ENCODE measurements at regions not wholly inside any gene's neighbourhood (a gene's known extent, or its start where the extent isn't known, plus 50 kb on each side); places are given as distances from the start of the nearest gene placed in this dataset.
"Not testable (repeated sequence)": the region's sequence is repeated elsewhere in the genome, so short reads cannot be mapped to it uniquely, and the experiment has no call there.

DNA sequence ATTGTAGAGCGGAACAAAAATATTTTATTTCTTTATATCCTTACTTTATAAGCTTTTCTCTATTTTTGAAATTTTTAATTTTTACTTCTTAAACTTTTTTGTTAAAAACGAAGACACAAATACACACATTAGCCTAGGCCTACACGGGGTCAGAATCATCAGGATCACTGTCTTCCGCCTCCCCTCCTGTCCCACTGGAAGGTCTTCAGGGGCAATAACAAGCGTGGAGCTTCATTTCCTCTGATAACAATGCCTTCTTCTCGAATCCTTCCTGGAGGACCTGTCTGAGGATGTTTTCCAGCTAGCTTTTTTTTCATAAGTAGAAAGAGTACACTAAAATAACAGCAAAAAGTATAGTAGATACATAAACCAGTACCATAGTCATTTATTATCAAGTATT lies 77.7 kb upstream of the DGKG start:
- TF ChIP-seq, protein P1, sequence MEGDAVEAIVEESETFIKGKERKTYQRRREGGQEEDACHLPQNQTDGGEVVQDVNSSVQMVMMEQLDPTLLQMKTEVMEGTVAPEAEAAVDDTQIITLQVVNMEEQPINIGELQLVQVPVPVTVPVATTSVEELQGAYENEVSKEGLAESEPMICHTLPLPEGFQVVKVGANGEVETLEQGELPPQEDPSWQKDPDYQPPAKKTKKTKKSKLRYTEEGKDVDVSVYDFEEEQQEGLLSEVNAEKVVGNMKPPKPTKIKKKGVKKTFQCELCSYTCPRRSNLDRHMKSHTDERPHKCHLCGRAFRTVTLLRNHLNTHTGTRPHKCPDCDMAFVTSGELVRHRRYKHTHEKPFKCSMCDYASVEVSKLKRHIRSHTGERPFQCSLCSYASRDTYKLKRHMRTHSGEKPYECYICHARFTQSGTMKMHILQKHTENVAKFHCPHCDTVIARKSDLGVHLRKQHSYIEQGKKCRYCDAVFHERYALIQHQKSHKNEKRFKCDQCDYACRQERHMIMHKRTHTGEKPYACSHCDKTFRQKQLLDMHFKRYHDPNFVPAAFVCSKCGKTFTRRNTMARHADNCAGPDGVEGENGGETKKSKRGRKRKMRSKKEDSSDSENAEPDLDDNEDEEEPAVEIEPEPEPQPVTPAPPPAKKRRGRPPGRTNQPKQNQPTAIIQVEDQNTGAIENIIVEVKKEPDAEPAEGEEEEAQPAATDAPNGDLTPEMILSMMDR (IDR thresholded peaks at IDR 0.05; ENCODE audit: insufficient read depth, low read depth, low read length), result no peak
- DNase-seq (ENCODE audit: low read depth), result no peak
- Histone ChIP-seq H3K4me3 (ENCODE audit: low read depth, low read length) (no peak overlapping the region), H3K36me3 (ENCODE audit: control insufficient read depth, insufficient read depth, low read length) (no peaks in the 10 kb centered on the region), H3K27me3 (ENCODE audit: control insufficient read depth, insufficient read depth, low read length) (no peaks in the 10 kb centered on the region)
- POLR2A ChIA-PET, result no interaction called here
- CTCF ChIA-PET, result no interaction called here

DNA sequence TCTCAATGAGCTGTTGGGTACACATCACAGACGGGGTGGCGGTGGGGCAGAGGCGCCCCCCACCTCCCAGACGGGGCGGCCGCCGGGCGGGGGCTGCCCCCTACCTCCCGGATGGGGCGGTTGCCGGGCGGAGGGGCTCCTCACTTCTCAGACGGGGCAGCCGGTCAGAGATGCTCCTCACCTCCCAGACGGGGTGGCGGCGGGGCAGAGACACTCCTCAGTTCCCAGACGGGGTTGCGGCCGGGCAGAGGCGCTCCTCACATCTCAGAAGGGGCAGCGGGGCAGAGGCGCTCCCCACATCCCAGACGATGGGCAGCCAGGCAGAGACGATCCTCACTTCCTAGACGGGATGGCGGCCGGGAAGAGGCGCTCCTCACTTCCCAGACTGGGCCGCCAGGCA lies 73.3 kb upstream of the DGKG start:
- H3K36me3 ChIP-seq (ENCODE audit: control insufficient read depth, insufficient read depth, low read length); CTCF ChIA-PET; H3K4me3 ChIP-seq (ENCODE audit: low read depth, low read length); DNase-seq (ENCODE audit: low read depth); POLR2A ChIA-PET; H3K27me3 ChIP-seq (ENCODE audit: control insufficient read depth, insufficient read depth, low read length): not testable (repeated sequence)

DNA sequence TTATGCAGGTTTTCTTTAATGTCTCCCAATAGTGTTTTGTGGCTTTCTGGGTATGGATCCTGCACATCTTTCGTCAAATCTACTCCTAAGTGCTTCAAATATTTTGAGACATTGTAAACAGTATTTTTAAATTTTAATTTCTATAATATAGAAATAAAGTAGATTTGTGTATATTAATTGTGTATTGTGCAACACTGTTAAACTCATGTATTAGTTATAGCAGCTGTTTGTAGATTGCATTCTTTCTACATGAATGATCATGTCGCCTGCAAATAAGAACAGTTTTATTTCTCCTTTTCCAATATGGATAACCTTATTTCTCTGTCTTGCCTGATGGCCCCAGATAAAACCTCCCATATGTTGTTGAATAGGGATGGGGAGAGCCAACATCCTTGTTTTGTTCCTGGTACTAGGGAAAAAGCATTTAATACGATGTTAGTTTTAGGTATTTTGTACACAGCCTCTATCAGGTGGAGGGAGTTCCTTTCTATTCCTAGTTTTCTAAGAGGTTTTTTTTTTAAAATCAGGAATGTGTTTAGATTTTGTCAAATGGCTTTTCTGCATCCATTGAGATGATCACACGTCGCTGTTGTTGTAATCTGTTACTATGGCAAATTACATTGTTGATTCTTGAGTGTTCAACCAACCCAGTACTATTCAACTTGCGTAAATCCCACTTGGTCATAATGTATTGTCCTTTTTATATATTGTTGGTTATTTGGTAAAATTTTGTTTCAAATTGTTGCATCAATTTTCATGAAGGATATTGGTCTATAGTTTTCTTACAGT lies 71.1 kb upstream of the DGKG start:
- TF ChIP-seq, protein P1 (IDR thresholded peaks at IDR 0.05; ENCODE audit: insufficient read depth, low read depth, low read length), result no peak
- POLR2A ChIA-PET, result no interaction called here
- DNase-seq (ENCODE audit: low read depth), result no peak
- H3K4me3 ChIP-seq (ENCODE audit: low read depth, low read length), result no peak overlapping the region
- no peaks in the 10 kb centered on the region for H3K27me3 ChIP-seq (ENCODE audit: control insufficient read depth, insufficient read depth, low read length)
- CTCF ChIA-PET, result interaction anchor here (1.1 to 2.4 kb wide), 4 partner anchors 9 to 107 kb away, joined by 3 to 6 read pairs (median 4); no protein-coding TSS in a partner anchor
- no peaks in the 10 kb centered on the region for H3K36me3 ChIP-seq (ENCODE audit: control insufficient read depth, insufficient read depth, low read length)

DNA sequence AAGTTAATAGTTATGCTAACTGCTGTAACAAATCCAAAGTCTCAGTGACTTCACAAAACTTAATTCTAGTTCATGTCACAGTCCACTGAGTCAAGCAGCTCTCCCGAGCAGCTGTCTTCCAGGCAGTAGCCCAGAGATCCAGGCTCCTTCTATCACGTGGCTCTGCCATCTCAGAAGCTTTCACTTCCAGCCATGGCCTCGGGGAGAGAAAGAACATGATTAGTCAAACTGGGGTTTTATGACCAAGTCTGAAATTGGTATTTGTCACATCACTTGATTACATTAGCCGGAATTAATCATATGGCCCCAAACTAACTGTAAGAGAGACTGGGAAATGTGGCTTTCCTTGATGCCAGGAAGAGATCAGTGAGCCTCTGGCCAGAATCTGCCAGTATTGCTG lies 70.2 kb upstream of the DGKG start:
- Histone ChIP-seq H3K27me3 (ENCODE audit: control insufficient read depth, insufficient read depth, low read length) (no peaks in the 10 kb centered on the region), H3K36me3 (ENCODE audit: control insufficient read depth, insufficient read depth, low read length) (no peaks in the 10 kb centered on the region), H3K4me3 (ENCODE audit: low read depth, low read length) (no peak overlapping the region)
- DNase-seq (ENCODE audit: low read depth), result no peak
- POLR2A ChIA-PET, result no interaction called here
- TF ChIP-seq, protein P1 (IDR thresholded peaks at IDR 0.05; ENCODE audit: insufficient read depth, low read depth, low read length), result no peak
- CTCF ChIA-PET, result interaction anchor here (0.9 to 2.4 kb wide), 4 partner anchors 13 to 108 kb away, joined by 3 to 6 read pairs (median 4); no protein-coding TSS in a partner anchor

DNA sequence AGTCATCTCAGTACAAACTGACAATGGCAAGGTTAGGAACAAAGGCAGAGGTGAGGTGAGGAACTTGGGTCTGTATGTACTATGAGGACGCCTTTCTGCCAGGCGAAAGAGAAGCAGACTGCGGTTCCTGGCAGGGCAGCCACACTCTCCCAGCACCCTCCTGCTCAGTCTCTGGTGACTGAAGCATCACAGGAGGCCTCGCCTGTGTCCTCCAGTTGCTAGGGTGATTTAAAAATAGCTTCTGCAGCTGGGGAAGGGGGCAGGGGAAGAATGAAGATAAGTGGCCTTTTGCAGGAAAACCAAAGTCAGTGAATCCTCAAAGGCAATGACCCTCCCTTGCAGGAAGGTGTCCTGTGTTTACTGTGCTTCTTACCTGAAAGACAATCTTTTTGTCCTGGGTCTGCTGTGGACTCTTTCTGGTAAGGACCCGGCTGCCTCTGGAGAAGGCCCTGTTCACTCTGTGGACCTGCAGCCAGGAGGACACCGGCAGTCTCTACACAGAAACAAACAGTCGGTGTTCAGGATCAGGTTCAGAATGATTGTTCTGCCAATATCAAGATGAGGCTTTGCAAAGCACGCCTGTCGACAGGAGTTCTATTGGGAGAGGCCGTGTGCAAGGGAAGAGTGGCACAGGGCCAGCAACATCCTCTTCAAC lies 65.7 kb upstream of the DGKG start:
- Histone ChIP-seq H3K36me3 (ENCODE audit: control insufficient read depth, insufficient read depth, low read length) (no peaks in the 10 kb centered on the region), H3K4me3 (ENCODE audit: low read depth, low read length) (no peak overlapping the region), H3K27me3 (ENCODE audit: control insufficient read depth, insufficient read depth, low read length) (no peaks in the 10 kb centered on the region)
- ChIA-PET POLR2A (no interaction called here), CTCF (interaction anchor here (0.5 kb wide), 1 partner anchor 9 kb away, joined by 3 read pairs; no protein-coding TSS in a partner anchor)
- DNase-seq (ENCODE audit: low read depth), result no peak
- TF ChIP-seq, protein P1 (IDR thresholded peaks at IDR 0.05; ENCODE audit: insufficient read depth, low read depth, low read length), result no peak

Data from BJ (cell line).